A673 (cell line): ENCODE measurements at regions not wholly inside any gene's neighbourhood (a gene's known extent, or its start where the extent isn't known, plus 50 kb on each side); places are given as distances from the start of the nearest gene placed in this dataset.

ENCODE experiments used
- BruUV-seq: library from RNA; stranded (reverse); fragments of 400-500 nt; replicated peaks from 2 replicates; lab custom pipeline; 2021; lab: Mats Ljungman, UMichigan
- CTCF ChIA-PET: fragments of 300-600 bp; sonication (Branson Sonifier 250); formaldehyde crosslinking; loops from one replicate; lab custom pipeline; 2022; ENCODE audit warnings: antibody characterized with exemption; lab: Charles Lee
- POLR2A ChIA-PET: fragments of 300-600 bp; sonication (Branson Sonifier 250); formaldehyde crosslinking; loops from one replicate; lab custom pipeline; 2022; ENCODE audit warnings: antibody characterized with exemption; ENCODE audit not compliant: low non-redundant PET; lab: Charles Lee
- DNase-seq: peaks from one replicate; pipeline ENCODE4 v3.0.0-alpha.2; 2015; ENCODE audit warnings: low spot score
- H3K27ac ChIP-seq: fragments of 200-600 bp; sonication (generic); 2 replicates; pipeline ENCODE4 v1.5.1; 2016; ENCODE audit warnings: mixed run types, low read depth, mild to moderate bottlenecking, mixed read lengths, antibody characterized with exemption, low read length; ENCODE audit not compliant: poor library complexity, severe bottlenecking
- H3K27me3 ChIP-seq: fragments of 200-600 bp; sonication (generic); replicated peaks from 2 replicates; pipeline ENCODE4 v1.6.1; 2017; ENCODE audit warnings: mixed run types, low read depth, mild to moderate bottlenecking, mixed read lengths, antibody characterized with exemption, low read length; ENCODE audit not compliant: insufficient read depth, poor library complexity
- H3K36me3 ChIP-seq: fragments of 200-600 bp; sonication (generic); 2 replicates; pipeline ENCODE4 v1.6.1; 2016; ENCODE audit warnings: mixed run types, mild to moderate bottlenecking, mixed read lengths, antibody characterized with exemption, low read length; ENCODE audit not compliant: insufficient read depth, poor library complexity, severe bottlenecking
- H3K4me1 ChIP-seq: fragments of 200-600 bp; sonication (generic); 2 replicates; pipeline ENCODE4 v1.6.1; 2017; ENCODE audit warnings: mixed run types, mild to moderate bottlenecking, mixed read lengths, antibody characterized with exemption, low read length; ENCODE audit not compliant: insufficient read depth, poor library complexity, severe bottlenecking
- H3K4me3 ChIP-seq: fragments of 200-600 bp; sonication (generic); 2 replicates; pipeline ENCODE4 v1.5.1; 2016; ENCODE audit warnings: low read depth, mixed run types, mild to moderate bottlenecking, mixed read lengths, low read length; ENCODE audit not compliant: poor library complexity, severe bottlenecking
- H3K9me3 ChIP-seq: fragments of 200-600 bp; sonication (generic); 2 replicates; pipeline ENCODE4 v1.6.1; 2016; ENCODE audit warnings: mixed run types, low read depth, mild to moderate bottlenecking, mixed read lengths, antibody characterized with exemption, low read length; ENCODE audit not compliant: poor library complexity, severe bottlenecking
- EZH2 ChIP-seq: fragments of 200-600 bp; sonication (generic); IDR thresholded peaks from 2 replicates; pipeline ENCODE4 v1.6.1; 2017; ENCODE audit warnings: borderline replicate concordance, low read depth, mild to moderate bottlenecking, mixed read lengths, antibody characterized with exemption, low read length; ENCODE audit not compliant: poor library complexity, severe bottlenecking
- intact Hi-C: fragments of 100-400 bp; cut with micrococcal nuclease; formaldehyde crosslinking; loops from one replicate; pipeline ENCODE4 v1.10.0; 2022; ENCODE audit not compliant: unreplicated experiment
- TF ChIP-seq, protein P1 (sequence below): fragments of 300-800, 200-600 bp; sonication (generic); conservative IDR thresholded peaks from 2 replicates; pipeline ENCODE4 v1.5.1; 2017; ENCODE audit warnings: low read depth, mild to moderate bottlenecking, antibody characterized with exemption, low read length, moderate library complexity, mixed read lengths

GRCh38 chr14:54052696-54053385, 96.2 kb upstream of the BMP4 start:
- intact Hi-C loops, result no loop called here
- Histone ChIP-seq H3K4me3 (no peak overlapping the region), H3K4me1 (no peaks in the 10 kb centered on the region), H3K9me3 (no peaks in the 10 kb centered on the region), H3K27me3 (no peaks in the 10 kb centered on the region), H3K27ac (no peak overlapping the region), H3K36me3 (no peaks in the 10 kb centered on the region)
- TF ChIP-seq, protein P1, sequence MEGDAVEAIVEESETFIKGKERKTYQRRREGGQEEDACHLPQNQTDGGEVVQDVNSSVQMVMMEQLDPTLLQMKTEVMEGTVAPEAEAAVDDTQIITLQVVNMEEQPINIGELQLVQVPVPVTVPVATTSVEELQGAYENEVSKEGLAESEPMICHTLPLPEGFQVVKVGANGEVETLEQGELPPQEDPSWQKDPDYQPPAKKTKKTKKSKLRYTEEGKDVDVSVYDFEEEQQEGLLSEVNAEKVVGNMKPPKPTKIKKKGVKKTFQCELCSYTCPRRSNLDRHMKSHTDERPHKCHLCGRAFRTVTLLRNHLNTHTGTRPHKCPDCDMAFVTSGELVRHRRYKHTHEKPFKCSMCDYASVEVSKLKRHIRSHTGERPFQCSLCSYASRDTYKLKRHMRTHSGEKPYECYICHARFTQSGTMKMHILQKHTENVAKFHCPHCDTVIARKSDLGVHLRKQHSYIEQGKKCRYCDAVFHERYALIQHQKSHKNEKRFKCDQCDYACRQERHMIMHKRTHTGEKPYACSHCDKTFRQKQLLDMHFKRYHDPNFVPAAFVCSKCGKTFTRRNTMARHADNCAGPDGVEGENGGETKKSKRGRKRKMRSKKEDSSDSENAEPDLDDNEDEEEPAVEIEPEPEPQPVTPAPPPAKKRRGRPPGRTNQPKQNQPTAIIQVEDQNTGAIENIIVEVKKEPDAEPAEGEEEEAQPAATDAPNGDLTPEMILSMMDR, result no peak
- TF ChIP-seq EZH2, result no peak
- ChIA-PET CTCF (no interaction called here), POLR2A (interaction anchor here (0.6 kb wide), 1 partner anchor 14 kb away, joined by 3 read pairs; no protein-coding TSS in a partner anchor)
- no TSS peak for BruUV-seq
- no peak for DNase-seq

DNA sequence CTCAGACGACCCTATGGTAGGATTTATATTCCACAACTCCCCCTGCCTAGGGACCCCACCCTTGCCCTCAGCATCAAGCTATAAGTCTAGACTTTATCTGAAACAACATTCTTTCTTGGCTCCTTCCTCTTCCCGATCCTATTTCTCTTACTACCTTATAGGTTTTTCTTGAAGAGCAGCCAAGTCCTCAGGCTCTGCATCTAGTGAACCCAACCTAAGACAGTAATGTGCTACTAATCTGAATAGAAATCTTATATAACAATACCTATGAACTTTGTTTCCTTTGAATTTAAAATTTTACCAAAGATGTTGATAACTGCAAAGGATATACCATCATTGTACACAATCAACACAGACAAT, 96.7 kb upstream of the BMP4 start:
- Histone ChIP-seq H3K9me3 (no peaks in the 10 kb centered on the region), H3K4me3 (no peak overlapping the region), H3K36me3 (no peaks in the 10 kb centered on the region), H3K27me3 (peaks cover 4% of the 10 kb centered on the region), H3K4me1 (no peaks in the 10 kb centered on the region), H3K27ac (no peak overlapping the region)
- ChIA-PET POLR2A (no interaction called here), CTCF (no interaction called here)
- no peak for TF ChIP-seq EZH2
- TF ChIP-seq, protein P1, result no peak
- BruUV-seq, result no TSS peak
- DNase-seq, result no peak
- intact Hi-C loops, result no loop called here

DNA sequence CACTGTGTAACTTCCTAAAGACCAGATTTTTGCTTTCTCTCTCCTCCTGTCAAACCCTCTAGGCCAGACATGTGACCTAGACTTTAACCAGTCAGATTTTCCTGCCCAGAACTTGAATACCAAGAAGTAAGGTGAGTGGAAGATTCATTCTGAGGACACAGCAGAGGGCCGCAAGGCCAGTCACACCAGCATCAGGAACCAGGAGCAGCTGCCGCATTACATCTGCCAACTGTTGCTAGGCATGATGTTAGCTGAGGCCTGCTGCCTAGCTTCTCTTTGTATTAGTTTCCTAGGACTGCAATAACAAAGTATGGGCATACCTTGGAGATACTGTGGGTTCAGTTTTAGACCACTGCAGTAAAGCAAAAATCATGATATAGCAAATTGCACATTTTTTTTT, 101.9 kb upstream of the BMP4 start:
- intact Hi-C loops, result no loop called here

More for the DNA sequence above, 101.9 kb upstream of the BMP4 start:
- no peak for DNase-seq
- POLR2A ChIA-PET, result no interaction called here
- H3K4me3 ChIP-seq, result no peak overlapping the region
- no peaks in the 10 kb centered on the region for H3K9me3 ChIP-seq
- H3K27me3 ChIP-seq, result peaks cover 5% of the 10 kb centered on the region
- H3K27ac ChIP-seq, result no peak overlapping the region
- no peaks in the 10 kb centered on the region for H3K36me3 ChIP-seq
- BruUV-seq, result no TSS peak
- TF ChIP-seq, protein P1, result no peak
- no peak for TF ChIP-seq EZH2
- CTCF ChIA-PET, result no interaction called here
- no peaks in the 10 kb centered on the region for H3K4me1 ChIP-seq
